GM19240 (cell line): ENCODE measurements at regions not wholly inside any gene's neighbourhood (a gene's known extent, or its start where the extent isn't known, plus 50 kb on each side); places are given as distances from the start of the nearest gene placed in this dataset.
"Not testable (repeated sequence)": the region's sequence is repeated elsewhere in the genome, so short reads cannot be mapped to it uniquely, and the experiment has no call there.

Experiments used
- DNase-seq: peaks from one replicate; pipeline ENCODE4 v3.0.0; 2011; ENCODE audit warnings: low spot score; ENCODE audit not compliant: insufficient read length

DNA sequence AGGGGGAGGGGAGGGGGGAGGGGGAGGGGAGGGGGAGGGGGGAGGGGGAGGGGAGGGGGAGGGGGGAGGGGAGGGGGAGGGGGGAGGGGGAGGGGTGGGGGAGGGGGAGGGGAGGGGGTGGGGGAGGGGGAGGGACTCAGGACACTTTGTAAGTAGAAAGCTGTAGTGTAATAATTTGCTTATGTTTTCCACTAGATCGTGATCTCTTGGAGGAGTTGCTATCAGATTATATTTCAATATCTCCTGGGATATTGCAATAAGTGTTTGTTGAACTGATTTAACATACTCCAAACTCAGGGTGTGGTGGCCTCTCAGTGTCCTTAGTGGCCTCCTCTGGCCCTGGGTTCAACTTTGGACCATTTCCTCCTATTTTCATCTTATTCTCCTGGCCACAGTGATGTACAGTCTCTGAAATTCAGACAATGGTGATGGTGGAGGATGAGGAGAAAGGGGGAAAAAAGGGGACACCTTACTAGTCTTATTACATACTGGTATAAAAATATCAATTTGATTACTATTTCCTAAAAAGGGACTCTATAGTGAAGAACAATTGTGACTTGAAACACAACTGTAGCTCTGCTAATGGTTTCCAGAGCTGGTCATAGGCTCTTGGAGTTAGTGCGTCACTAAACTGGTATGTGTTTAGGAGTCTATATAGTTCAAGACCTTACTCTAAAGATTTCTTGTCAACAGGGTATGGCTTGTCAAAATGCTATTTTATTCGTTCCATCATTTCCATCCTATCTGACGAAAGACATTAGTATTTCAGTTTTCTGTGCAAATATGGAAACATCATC lies 89.6 kb downstream of the DDX1 start:
- no peak for DNase-seq

DNA sequence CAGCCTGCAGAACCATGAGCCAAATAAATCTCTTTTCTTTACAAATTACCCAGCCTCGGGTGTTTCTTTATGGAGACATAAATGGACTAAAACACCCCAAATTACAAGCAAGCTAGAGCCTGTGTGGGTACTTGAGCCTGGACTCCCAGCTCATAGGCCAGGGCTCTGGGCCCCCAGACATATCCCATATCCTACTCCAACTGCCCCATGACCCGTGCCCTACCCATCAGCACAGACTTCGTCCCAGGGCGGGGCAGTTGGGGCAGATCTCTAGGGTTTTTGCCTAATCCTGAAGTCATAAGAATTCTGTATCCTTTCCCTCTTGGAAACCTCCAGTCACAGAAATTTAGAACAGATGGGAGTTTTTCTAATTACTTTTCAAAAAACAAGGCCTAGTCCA lies 90.7 kb downstream of the DDX1 start:
- no peak for DNase-seq

DNA sequence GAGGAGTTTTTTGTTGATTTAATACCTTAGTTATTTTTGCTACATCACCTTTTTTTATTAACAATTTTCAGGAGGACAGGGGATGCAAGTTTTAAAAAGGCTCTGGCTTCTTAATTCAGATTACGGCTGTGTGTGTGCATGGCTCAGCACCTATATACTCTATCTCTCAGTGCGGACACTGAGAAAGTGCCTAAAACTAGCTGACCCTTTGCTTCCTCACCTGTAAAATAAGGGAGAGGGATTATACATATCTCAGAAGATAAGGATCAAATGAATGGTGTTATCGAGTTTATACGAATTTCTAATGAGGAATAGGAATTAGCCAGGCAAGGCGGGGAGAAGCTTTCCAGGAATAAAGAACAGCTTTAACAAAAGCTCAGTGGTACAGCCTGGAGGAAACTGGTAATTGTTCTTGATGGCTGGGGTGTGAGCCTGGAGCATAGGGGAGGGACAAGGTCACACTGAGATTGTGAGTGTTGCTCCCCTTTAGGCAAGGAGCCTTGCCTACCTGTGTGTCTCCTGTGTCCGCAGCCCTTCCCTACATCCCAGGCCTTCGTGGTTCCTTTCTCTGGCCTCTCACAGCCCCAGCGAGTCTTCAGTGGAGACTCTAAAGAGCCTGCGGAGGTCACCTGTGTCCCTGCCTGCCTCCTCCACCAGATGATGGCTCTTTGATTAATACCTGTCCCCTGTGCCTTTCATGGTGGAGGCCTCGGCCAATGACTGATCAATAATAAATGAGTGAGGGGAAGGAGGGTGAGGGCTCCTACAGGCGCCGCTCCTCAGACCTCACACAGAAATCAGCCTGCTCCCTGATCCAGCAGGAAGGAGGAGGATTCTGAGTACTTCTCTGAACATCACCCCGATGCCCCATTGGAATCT lies 92.7 kb downstream of the DDX1 start:
- no peak for DNase-seq

DNA sequence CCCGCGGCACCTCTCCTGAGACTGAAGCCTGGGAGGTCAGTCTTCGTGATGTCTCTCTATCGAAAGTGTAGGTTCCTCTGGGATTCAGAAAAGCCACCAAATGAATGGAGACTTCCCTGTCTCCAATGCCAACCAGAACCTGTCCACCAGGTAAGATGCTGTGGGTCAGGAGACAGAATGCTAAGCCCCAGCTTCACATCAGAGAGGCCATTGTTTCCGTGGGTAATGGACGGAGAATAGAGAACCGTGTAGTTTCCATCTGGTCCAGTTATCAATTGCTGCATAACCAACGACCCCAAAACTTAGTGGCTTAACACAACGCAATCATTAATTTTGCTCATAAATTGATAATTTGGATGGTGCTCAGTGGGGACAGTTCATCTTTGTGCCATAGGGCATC lies 93.5 kb downstream of the DDX1 start:
- no peak for DNase-seq

DNA sequence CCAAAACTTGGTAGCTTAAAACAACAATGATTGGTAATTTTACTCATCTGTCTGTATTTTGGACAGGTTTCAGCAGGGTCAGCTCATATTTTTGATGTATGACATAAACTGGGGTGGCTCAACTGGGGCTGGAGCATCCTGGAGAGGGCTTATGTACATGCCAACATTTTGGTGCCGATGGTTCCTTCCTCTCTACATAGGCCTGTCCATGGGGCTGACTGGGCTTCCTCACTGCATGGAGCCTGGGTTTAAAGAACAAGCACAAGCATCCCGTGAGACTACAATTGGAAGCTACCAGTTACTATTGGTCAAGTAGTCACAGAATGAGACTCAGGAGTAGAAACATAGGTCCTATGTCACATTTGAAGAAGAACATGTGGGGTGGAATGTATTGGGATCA lies 95.0 kb downstream of the DDX1 start:
- DNase-seq, result no peak

DNA sequence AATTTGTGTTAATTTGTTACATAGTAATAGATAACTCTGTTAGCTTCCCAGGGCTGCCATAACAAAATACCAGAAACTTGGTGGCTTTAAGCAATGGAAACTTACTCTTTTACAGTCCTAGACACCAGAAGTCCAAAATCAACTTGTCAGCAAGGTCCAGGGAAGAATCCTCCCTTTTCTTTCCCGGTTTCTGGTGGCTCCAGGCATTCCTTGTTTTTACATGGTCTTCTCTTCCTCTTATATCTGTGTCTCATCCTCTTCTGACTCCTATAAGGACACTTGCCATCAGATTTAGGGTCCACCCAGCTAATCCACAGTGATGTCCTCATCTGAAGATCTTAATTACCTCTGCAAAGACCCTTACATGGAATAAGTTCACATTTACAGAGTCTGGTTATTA lies 95.6 kb downstream of the DDX1 start:
- DNase-seq, result no peak

DNA sequence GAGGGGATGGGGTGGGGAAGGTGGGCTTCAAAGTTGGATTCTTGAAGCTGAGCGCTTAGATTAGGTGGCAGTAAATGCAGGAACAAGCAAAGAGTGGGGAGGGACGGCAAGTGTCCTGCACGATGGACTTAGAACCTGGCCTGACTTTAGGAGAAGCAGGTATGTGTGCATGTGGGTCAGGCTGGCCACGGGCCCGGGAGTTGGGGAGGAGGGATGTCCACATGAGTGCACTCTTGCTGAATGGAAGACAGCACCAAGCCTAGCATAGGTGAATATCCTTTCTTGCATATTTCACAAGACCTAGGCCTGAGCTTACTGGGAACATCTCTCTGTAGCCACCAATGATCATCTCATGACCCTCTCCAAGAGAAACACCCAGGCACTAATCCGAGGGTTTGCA lies 96.1 kb downstream of the DDX1 start:
- no peak for DNase-seq

DNA sequence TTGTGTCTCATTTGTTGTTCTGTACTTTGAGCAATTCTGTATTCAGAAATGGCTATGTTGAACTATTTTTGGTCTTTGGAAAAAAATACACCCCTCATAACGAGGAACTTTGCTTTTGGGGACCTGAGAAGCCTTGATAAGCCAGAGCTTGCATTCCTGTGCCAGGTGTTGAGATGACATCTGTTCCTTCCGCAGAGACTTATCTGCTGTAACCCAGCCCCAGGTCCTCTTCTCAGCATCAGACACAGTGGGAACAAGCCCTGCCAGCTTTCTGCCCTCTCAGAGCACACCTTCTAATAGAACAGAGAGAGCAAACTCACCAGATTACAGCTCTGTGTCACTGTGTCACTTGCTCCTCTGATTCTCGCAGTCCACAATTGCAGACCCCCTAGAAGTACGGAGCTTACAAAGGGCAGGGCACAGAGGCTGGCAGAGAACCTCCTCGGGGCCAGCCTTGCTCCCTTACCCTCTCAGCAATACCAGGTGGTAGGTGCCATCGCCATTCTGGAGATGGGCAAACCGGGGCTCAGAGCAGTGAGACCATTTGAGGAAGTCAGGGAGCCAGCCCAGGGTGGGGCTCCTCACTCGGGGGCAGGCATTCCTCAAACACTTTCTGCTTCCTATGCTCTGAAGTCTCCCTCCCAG lies 97.4 kb downstream of the DDX1 start:
- no peak for DNase-seq

DNA sequence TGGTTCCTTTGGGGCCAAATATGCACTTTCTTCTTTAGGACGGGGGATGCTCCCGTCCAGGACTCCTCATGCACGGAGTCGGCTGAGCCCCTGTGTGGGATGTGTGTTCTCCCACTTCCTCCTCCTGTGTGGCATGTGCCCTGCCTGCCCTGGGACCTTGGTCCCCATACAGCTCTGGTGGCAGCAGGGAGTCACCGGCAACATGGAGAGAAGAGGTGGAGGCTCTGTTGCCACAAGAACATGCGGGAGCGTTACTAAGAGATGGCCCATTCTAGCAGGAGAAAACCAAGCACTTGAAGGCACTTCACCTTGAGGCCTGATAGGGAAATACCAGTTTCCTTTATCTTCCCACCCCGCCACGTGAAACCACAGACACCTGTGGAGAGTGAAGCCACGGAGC lies 98.0 kb downstream of the DDX1 start:
- no peak for DNase-seq

DNA sequence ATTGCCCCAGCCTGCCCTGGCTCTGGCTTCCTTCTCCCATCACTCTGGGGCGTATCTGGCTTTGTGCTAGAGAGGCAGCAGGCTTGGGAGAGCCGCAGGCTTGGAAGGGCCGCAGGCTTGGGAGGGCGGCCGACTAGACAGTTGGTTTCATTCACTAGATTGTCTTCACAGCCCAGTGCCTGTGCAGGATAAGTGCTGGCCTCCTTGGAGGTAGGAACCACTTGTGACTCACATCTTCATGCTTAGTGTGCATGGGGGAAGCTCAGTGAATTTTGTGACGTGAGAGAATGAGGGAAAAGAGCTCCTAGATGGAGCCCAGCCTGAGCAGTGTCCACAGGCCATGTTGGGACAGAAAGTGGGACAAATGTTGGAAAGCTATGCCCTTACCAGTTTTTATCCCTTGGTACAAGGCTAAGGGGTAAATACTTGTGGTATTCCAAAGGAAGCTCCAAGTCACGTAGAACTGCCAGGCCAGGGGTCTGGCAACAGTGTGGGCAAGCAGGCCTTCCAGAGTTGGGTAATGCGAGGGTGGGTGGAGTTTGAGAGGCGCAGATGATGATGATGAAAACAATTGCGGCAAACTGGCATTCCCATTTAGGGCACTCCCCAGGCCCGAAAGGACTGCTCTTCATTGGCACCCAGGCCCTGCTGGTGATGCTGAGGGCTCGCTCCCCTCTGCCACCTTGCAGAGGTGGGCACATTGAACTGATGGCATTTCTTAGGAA lies 100.1 kb downstream of the DDX1 start:
- no peak for DNase-seq

DNA sequence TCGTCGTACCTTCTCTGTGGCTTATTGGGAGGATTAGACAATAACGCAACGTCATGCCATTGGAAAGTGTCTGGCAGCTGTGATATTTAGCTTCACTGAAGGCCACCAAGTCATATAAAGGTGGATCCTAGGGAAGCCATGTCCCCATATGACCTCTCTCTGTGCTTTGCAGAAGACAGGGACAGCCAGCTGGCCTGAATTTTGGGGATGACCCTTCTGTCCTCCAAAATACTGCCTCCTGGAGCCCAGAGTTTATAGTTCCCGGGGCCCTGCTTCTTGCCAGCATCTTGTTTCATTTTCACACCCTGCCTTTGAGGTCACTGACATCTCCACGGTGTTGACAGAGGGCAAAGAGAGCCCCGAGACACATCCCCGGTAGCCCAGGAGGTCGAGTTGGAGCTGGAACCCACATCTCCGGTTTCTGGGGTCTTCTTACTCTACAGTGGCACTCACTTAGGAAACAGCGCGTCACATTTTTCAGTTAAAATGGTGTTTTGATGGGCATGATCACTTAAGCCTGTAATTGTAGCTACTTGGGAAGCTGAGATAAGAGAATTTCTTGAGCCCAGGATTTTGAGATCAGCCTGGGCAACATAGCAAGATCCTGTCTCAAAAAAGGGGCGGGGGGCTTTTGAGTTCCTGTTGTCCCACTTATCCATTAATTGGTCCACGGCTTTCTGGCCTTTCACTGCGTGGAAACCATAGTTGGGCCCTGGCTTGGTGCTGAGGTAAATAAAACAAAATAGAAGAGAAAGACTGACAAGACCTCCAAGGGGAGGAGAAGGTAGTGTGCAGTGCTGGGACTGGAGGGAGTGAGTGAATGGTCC lies 101.1 kb downstream of the DDX1 start:
- DNase-seq, result no peak

DNA sequence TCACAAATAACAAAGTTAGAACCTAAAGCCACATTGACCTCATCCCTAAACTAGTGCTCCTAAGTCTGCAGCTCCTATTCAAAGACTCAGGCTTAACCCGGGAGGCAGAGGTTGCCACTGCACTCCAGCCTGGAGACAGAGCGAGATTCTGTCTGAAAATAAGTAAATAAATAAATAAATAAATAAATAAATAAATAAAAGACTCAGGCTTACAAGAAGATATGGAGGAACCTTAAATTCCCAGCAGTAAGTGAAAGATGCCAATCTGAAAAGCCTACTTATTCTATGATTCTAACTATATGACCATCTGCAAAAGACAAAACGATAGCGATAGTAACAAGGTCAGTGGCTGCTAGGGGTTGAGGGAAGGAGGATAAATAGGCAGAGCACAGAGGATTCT lies 101.7 kb downstream of the DDX1 start:
- no peak for DNase-seq

DNA sequence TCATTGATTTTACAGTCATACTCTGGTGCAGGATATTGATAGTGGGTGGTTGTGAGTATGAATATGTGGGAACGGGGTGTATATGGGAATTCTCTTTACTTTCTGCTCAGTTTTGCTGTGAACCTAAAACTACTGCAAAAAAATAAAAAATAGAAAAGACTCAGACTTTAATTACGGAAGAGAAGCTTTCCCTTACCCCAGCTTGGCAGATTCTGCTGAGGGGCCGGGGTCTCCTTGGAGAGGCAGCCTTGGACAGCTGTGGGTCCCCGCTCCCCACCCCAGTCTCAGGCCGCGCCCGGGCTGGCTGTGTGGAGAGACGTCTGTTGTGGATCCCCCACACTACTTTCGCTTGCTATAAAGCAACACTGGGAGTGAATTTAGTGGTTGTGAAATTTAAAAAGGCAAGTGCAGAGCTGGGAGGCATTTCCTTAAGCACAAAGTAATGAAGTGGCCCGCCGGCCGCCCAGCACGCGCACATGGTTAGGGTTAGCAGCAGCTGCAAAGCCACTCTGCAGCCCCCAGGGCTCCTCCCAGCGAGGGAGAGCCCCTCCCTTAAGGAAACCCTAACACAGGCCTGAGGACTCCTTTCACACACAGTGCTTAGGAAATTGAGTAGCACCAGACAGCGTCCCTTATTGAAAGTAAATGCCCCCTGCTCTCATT lies 102.4 kb downstream of the DDX1 start:
- DNase-seq, result no peak

DNA sequence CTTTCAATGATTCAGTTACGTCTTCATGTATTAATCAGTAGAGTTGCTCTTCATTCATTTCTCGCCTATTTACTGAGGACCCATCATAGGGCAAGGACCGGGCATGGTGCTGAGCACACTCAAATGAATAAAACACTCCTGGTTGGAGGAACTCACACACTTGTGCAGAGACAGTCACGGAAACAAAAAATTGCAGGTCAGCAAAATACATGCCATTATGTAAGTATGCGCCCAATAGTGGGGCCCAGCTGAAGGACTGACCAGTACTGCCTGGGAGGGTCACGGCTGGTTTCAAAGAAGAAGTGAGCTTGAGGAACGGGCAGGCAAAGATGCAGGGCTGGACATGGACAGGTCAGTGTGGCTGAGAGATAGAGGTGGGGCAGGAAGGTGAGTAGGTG lies 102.9 kb downstream of the DDX1 start:
- no peak for DNase-seq

DNA sequence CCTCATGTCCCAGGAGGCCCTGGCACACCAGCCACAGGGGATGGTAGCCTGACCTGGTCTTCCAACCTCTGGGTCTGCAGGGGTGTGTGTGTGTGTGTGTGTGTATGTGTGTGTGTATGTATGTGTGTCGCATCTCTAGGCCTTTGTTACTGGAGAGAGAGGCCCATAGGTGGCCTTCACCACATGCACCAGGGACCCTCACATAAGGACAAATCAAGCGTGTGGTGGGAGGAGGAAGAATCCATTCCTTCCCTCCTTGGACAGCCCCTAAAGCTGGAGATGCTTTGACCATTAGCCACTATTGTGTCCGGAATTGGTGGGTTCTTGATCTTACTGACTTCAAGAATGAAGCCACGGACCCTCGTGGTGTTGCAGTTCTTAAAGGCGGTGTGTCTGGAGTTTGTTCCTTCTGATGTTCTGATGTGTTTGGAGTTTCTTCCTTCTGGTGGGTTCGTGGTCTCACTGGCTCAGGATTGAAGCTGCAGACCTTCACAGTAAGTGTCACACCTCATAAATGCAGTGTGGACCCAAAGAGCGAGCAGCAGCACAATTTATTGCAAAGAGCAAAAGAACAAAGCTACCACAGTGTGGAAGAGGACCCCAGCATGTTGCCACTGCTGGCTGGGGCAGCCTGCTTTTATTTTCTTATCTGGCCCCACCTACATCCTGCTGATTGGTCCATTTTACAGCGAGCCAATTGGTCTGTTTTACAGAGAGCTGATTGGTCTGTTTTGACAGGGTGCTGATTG lies 104.1 kb downstream of the DDX1 start:
- no peak for DNase-seq

DNA sequence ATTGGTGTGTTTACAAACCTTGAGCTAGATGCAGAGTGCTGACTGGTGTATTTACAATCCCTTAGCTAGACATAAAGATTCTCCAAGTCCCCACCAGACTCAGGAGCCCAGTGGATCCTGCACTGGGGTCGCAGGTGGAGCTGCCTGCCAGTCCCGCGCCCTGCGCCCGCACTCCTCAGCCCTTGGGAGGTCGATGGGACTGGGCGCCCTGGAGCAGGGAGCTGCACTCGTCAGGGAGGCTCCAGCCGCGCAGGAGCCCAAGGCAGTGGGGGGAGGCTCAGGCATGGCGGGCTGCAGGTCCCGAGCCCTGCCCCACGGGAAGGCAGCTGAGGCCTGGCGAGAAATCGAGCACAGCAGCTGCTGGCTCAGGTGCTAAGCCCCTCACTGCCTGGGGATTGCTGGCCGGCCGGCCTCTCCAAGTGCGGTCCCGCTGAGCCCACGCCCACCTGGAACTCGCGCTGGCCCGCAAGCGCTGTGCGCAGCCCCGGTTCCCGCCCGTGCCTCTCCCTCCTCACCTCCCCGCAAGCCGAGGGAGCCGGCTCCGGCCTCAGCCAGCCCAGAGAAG lies 105.0 kb downstream of the DDX1 start:
- DNase-seq, result not testable (repeated sequence)

DNA sequence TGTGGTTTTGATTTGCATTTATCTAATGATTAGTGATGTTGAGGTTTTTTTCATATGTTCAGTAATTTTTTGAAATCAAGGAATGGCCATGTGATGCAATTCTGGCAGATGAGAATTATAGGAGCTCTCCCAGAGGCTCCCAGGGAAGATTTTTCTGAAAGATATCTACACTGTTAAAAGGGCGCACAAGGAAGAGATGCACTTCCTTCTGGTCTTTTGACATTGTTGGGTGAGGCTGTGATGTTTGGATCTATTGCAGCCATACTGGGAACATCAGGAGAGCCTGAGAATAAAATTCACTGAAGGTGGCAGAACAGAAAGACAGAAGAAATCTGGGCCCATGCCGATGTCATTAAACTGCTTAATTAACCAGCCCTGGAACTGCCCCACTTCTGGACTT lies 108.5 kb downstream of the DDX1 start:
- no peak for DNase-seq

DNA sequence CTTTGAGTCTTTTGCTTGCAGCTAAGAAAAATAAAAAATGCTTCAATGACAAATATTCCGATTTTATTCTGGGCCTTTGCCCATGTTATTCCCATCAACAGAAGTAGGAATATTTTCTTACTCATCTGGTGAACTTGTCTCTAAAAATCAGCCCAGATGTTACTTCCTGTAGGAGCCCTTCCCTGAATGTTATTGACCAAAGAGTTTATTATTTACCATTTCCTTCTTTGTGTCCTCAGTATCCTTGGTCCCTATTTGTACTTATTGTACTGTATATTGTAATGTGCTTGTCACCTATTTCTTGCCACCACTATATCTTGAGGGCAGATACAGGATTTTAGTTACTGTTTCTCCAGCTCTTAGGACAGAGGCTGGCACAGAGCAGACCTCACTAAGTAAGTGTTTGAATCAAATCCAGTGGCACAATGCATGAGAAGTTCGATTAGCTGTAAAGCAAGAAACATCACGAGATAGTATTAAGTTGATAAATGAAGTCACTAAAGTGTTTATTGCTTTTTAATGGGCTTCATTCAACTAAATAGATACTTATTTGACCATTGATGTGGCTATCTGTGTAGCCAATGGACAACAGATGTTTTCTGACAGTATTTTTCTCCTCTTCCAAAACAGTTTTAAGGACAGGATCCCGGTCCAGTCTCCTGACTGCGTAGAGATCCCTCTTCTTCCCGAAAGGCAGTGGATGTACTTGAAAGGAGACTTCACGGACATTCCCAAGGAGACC lies 109.1 kb downstream of the DDX1 start:
- DNase-seq, result no peak
